GM12873 (cell line): ENCODE measurements at regions not wholly inside any gene's neighbourhood (a gene's known extent, or its start where the extent isn't known, plus 50 kb on each side); places are given as distances from the start of the nearest gene placed in this dataset.

ENCODE experiments used
- TF ChIP-seq, protein P1 (sequence below): IDR thresholded peaks from 2 replicates; pipeline ENCODE4 v1.5.1; 2012; ENCODE audit warnings: low read depth, mild to moderate bottlenecking, moderate library complexity, low read length, control low read depth; ENCODE audit not compliant: insufficient read depth; ENCODE audit errors: missing control alignments

DNA sequence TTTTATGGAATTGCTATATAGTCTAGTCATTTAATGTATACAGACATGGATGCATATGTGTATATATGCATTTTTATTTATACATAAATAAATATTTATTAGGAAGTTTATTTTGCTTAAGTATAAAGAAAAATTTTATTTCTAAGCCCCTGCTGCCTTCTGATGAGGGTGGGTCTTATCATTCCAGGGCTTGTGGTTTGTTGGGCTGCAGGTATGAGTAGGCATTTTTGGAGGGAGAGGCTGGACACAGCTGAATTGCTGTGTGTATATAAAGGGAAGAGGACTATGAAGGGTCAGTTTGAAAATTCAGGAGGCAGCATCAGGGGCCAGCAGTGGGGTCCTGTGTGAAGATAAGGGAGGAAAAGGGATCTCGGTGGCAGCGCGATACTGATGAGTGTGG lies 189.4 kb downstream of the TMEM182 start:
- TF ChIP-seq, protein P1, sequence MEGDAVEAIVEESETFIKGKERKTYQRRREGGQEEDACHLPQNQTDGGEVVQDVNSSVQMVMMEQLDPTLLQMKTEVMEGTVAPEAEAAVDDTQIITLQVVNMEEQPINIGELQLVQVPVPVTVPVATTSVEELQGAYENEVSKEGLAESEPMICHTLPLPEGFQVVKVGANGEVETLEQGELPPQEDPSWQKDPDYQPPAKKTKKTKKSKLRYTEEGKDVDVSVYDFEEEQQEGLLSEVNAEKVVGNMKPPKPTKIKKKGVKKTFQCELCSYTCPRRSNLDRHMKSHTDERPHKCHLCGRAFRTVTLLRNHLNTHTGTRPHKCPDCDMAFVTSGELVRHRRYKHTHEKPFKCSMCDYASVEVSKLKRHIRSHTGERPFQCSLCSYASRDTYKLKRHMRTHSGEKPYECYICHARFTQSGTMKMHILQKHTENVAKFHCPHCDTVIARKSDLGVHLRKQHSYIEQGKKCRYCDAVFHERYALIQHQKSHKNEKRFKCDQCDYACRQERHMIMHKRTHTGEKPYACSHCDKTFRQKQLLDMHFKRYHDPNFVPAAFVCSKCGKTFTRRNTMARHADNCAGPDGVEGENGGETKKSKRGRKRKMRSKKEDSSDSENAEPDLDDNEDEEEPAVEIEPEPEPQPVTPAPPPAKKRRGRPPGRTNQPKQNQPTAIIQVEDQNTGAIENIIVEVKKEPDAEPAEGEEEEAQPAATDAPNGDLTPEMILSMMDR: no peak

- TF ChIP-seq, protein P1: no peak
Measured at GRCh38 chr2:102967451-102967850, 205.6 kb downstream of the TMEM182 start.

DNA sequence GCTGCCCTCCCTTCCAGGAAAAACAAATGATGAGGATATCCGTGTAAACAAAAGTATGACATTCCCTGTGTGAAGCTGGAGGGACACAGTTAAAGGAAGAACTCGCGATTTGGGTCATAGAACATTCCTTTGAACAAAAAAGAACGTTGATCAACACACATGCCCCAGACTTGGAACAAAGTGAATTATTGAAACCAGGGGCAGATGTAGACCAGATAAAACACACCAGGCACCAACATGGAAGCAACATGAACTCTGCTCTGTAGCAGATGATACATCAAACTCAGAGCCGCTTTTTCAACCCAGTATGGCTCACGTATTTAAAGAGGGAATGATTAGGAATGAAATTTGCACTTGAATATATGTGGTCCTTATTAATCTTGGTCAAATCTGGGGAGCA lies 206.5 kb downstream of the TMEM182 start:
- TF ChIP-seq, protein P1: no peak

DNA sequence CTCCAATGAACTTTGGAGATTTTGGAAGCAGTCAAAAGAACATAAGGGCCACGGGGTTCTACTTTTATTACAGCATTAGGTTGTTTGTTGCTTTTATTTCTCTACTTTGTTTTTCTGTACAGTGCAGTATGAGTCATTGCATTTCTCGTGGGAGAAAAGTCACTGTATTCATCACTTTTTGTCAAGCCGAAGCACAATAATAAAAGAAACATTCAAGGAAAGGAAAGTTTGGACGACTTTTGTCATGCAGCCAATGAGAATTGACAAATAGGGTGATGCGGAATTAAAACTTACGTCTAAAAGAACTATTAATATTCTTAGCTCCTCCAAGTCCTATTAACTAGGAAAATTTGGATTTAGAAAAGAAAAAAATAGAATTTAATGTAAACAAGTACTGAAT lies 209.9 kb downstream of the TMEM182 start:
- TF ChIP-seq, protein P1: no peak

GRCh38 chr2:102975996-102976975 lies 214.5 kb downstream of the TMEM182 start:
- TF ChIP-seq, protein P1: peak; percentile 70

DNA sequence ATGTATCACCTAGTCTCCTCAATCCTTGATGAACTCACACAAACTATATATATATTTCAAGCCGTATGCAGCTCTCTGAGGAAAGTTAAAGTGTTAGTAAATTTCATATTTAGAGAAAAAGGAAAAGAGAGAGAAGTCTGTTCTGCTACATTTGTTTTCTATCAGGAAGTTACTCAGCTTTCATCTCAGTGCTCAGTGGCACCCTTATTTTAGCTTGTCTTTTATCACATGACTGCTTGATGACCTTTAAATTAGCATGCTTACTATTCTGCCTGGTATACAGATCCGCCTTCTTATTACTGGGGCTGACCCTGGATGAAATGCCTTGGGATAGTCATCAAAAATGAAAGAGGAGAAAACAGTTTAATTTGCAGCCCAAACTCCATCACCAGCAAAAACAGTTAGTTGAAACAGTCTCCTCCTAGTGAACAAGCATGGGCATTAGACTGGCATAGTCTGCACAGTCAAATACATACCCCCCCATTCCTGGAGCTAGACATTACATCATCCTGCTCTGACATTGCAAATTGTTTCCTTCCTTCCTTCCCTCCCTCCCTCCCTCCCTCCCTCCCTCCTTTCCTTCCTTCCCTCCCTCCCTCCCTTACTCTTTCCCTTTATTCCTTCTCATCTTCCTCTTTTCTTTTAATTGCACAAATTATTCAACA lies 215.7 kb downstream of the TMEM182 start:
- TF ChIP-seq, protein P1: no peak

GRCh38 chr2:102978091-102978490 lies 216.3 kb downstream of the TMEM182 start:
- TF ChIP-seq, protein P1: no peak
